MM.1S (cell line): ENCODE measurements at regions not wholly inside any gene's neighbourhood (a gene's known extent, or its start where the extent isn't known, plus 50 kb on each side); places are given as distances from the start of the nearest gene placed in this dataset.

Experiments used
- DNase-seq: peaks from one replicate; pipeline ENCODE4 v3.0.0-alpha.2; 2015
- H2AFZ ChIP-seq: fragments of 300-600 bp; sonication (generic); 2 replicates; pipeline ENCODE4 v1.6.0; 2016; ENCODE audit warnings: antibody characterized with exemption, low read length
- H3F3A ChIP-seq: fragments of 300-600 bp; sonication (generic); 2 replicates; pipeline ENCODE4 v1.6.1; 2016; ENCODE audit warnings: mild to moderate bottlenecking, antibody characterized with exemption, low read length, moderate library complexity, mixed read lengths; ENCODE audit not compliant: insufficient read depth
- H3K27ac ChIP-seq: fragments of 300-600 bp; sonication (generic); 2 replicates; pipeline ENCODE4 v1.5.1; 2016; ENCODE audit warnings: mild to moderate bottlenecking, low read length
- H3K27me3 ChIP-seq: fragments of 300-600 bp; sonication (generic); replicated peaks from 2 replicates; pipeline ENCODE4 v1.6.0; 2016; ENCODE audit warnings: low read length; ENCODE audit not compliant: insufficient read depth
- H3K36me3 ChIP-seq: fragments of 300-600 bp; sonication (generic); replicated peaks from 2 replicates; pipeline ENCODE4 v1.6.1; 2016; ENCODE audit warnings: mild to moderate bottlenecking, low read length, mixed read lengths; ENCODE audit not compliant: insufficient read depth
- H3K4me1 ChIP-seq: fragments of 300-600 bp; sonication (generic); 2 replicates; pipeline ENCODE4 v1.6.1; 2016; ENCODE audit warnings: low read length, mixed read lengths
- H3K4me2 ChIP-seq: fragments of 300-600 bp; sonication (generic); 2 replicates; pipeline ENCODE4 v1.6.0; 2016; ENCODE audit warnings: low read depth, low read length
- H3K4me3 ChIP-seq: fragments of 300-600 bp; sonication (generic); 2 replicates; pipeline ENCODE4 v1.5.1; 2016; ENCODE audit warnings: low read length, mixed read lengths
- H3K79me2 ChIP-seq: fragments of 300-600 bp; sonication (generic); 2 replicates; pipeline ENCODE4 v1.6.1; 2016; ENCODE audit warnings: mixed run types, low read length, mixed read lengths
- H3K9ac ChIP-seq: fragments of 300-600 bp; sonication (generic); 2 replicates; pipeline ENCODE4 v1.6.1; 2016; ENCODE audit warnings: low read length, mixed read lengths
- H3K9me2 ChIP-seq: fragments of 300-600 bp; sonication (generic); replicated peaks from 2 replicates; pipeline ENCODE4 v1.6.1; 2016; ENCODE audit warnings: mild to moderate bottlenecking, low read length, mixed read lengths; ENCODE audit not compliant: insufficient read depth
- H3K9me3 ChIP-seq: fragments of 300-600 bp; sonication (generic); replicated peaks from 2 replicates; pipeline ENCODE4 v1.6.1; 2016; ENCODE audit warnings: mild to moderate bottlenecking, low read length, mixed read lengths; ENCODE audit not compliant: insufficient read depth
- H4K20me1 ChIP-seq: fragments of 300-600 bp; sonication (generic); 2 replicates; pipeline ENCODE4 v1.6.1; 2016; ENCODE audit warnings: mild to moderate bottlenecking, low read length, moderate library complexity, mixed read lengths; ENCODE audit not compliant: insufficient read depth
- EZH2 ChIP-seq: fragments of 300-600 bp; sonication (generic); optimal IDR thresholded peaks from 2 replicates; pipeline ENCODE3; 2017; ENCODE audit warnings: low read depth, mild to moderate bottlenecking, antibody characterized with exemption, low read length, mixed read lengths
- EZH2phosphoT487 ChIP-seq: fragments of 300-600 bp; sonication (generic); IDR thresholded peaks from 2 replicates; pipeline ENCODE4 v1.6.1; 2018; ENCODE audit warnings: antibody characterized with exemption, low read length
- TF ChIP-seq, protein P1 (sequence below): fragments of 300-600 bp; sonication (generic); IDR thresholded peaks from 2 replicates; pipeline ENCODE4 v1.5.1; 2016; ENCODE audit warnings: antibody characterized with exemption, low read length, mixed read lengths

DNA sequence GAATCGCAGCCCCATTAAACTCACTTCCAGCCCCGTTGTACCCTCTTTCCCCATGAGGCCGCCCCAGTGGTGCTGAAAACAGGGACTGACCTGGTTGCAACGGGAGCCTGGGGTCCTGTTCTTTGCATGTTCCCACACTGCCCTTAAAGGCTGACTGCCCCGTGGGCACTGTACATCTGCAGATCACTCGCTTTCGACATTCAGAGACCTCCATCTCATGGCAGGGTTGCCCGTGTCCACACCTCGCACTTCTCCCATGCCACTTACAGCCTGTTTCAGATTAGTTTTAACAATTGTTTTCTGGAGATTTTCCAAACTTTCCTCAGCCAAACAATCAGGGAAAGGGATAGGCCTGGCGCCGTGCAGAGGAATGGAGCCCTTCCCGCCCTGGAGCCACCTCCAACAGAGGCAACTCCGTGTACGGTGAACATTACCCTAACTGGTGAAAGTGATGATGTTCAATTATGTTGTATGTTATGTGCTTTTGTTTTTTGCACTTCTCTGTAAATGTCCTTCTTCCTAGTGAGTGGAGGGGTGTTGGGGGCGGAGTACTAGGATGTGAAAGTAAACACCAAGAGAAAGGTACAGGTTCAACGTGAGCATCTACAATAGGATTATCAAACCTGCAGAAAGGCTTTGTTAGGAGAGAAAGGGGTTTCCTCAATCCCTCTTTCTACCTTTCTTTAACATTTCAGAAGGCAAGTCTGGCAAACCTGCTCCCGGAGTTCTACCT is 262.8 kb downstream of the FOXO1 start:
- Histone ChIP-seq H3K4me1 (no peaks in the 10 kb centered on the region), H3K9ac (no peak overlapping the region)

DNA sequence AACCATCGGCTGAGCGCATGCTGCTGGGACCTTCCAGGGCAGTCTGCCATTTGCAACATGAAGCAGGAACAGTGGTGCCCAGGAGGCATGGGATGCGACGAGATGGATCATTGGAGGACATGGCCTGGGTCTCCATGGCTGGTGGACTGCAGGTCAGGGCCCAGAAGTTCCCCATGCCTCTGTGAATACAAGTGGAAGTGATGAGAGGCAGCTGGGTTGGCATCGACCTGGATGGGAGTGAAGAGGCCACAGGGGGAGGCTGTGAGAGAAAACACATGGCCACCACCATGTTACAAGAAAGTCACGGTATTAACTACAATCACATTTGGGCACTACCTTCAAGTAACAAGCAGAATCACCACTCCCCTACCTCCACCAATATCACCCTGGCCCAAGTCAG is 262.0 kb downstream of the FOXO1 start:
- H3K9me3 ChIP-seq, result no peaks in the 10 kb centered on the region
- no peaks in the 10 kb centered on the region for H3K27me3 ChIP-seq
- no peak overlapping the region for H3K4me2 ChIP-seq
- TF ChIP-seq EZH2 (no peak), EZH2phosphoT487 (no peak)
- TF ChIP-seq, protein P1, sequence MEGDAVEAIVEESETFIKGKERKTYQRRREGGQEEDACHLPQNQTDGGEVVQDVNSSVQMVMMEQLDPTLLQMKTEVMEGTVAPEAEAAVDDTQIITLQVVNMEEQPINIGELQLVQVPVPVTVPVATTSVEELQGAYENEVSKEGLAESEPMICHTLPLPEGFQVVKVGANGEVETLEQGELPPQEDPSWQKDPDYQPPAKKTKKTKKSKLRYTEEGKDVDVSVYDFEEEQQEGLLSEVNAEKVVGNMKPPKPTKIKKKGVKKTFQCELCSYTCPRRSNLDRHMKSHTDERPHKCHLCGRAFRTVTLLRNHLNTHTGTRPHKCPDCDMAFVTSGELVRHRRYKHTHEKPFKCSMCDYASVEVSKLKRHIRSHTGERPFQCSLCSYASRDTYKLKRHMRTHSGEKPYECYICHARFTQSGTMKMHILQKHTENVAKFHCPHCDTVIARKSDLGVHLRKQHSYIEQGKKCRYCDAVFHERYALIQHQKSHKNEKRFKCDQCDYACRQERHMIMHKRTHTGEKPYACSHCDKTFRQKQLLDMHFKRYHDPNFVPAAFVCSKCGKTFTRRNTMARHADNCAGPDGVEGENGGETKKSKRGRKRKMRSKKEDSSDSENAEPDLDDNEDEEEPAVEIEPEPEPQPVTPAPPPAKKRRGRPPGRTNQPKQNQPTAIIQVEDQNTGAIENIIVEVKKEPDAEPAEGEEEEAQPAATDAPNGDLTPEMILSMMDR, result no peak
- no peak overlapping the region for H3K4me3 ChIP-seq
- no peak for DNase-seq
- no peak overlapping the region for H3K9ac ChIP-seq
- H4K20me1 ChIP-seq, result no peaks in the 10 kb centered on the region
- H3K36me3 ChIP-seq, result no peaks in the 10 kb centered on the region
- no peaks in the 10 kb centered on the region for H3K79me2 ChIP-seq
- H3F3A ChIP-seq, result no peaks in the 10 kb centered on the region
- H3K27ac ChIP-seq, result no peak overlapping the region
- H3K9me2 ChIP-seq, result no peaks in the 10 kb centered on the region
- H3K4me1 ChIP-seq, result no peaks in the 10 kb centered on the region
- no peak overlapping the region for H2AFZ ChIP-seq

More for the DNA sequence above, 262.8 kb downstream of the FOXO1 start:
- Histone ChIP-seq H3K79me2 (no peaks in the 10 kb centered on the region), H2AFZ (no peak overlapping the region), H3F3A (no peaks in the 10 kb centered on the region), H4K20me1 (no peaks in the 10 kb centered on the region), H3K9me2 (no peaks in the 10 kb centered on the region), H3K4me3 (no peak overlapping the region), H3K36me3 (no peaks in the 10 kb centered on the region), H3K27me3 (no peaks in the 10 kb centered on the region), H3K27ac (no peak overlapping the region), H3K4me2 (no peak overlapping the region), H3K9me3 (no peaks in the 10 kb centered on the region)
- DNase-seq, result no peak
- no peak for TF ChIP-seq EZH2
- TF ChIP-seq, protein P1, result no peak
- no peak for TF ChIP-seq EZH2phosphoT487

DNA sequence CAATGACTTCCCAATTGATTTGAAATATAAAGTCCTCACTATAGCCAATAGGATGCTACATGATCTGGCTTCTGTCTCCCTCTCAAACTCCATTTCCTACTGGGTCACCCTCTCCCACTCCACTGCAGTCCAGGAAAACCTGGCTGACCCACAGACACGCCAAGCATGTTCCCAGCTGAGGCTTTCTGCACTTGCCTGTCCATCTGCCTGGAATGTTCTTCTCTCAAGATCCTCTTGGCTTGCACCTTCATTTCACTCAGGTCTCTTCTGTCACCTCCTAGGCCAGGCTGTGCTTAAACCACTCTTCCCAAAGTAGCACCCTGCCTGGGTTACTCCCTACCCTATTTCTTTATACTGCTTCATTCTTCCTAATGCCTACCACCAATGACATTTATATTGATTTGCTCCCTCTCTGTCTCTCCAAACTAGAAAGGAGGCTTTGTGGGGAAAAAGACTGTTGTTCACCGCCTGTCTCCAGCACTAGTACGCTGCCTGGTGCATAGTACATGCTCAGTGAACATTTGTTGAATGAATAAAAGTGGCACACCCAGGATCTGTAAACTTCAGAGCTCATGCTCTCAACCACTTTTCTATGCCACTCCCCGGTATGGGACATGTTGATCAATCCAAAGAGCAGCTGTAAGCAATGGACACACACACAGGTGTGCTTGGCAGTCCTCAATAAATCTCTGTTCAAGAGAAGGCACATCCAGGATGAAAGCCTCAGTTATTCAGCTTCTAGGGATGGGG is 261.3 kb downstream of the FOXO1 start:
- H3K79me2 ChIP-seq, result no peaks in the 10 kb centered on the region
- no peak overlapping the region for H3K4me3 ChIP-seq
- H3K27me3 ChIP-seq, result no peaks in the 10 kb centered on the region
- H3F3A ChIP-seq, result no peaks in the 10 kb centered on the region
- H3K9me2 ChIP-seq, result no peaks in the 10 kb centered on the region
- no peak for DNase-seq
- H4K20me1 ChIP-seq, result no peaks in the 10 kb centered on the region
- no peaks in the 10 kb centered on the region for H3K9me3 ChIP-seq
- H3K4me1 ChIP-seq, result no peaks in the 10 kb centered on the region
- no peak for TF ChIP-seq EZH2
- TF ChIP-seq, protein P1, result no peak
- TF ChIP-seq EZH2phosphoT487, result no peak
- no peak overlapping the region for H3K4me2 ChIP-seq
- no peak overlapping the region for H3K9ac ChIP-seq
- H3K27ac ChIP-seq, result no peak overlapping the region
- no peak overlapping the region for H2AFZ ChIP-seq
- no peaks in the 10 kb centered on the region for H3K36me3 ChIP-seq
